A549 (cell line): ENCODE measurements at regions not wholly inside any gene's neighbourhood (a gene's known extent, or its start where the extent isn't known, plus 50 kb on each side); places are given as distances from the start of the nearest gene placed in this dataset.

Experiments
- CEBPB ChIP-seq, 2 experiments: fragments of >200 bp in 1 of 2; sonication (Bioruptor Twin) in 1 of 2; formaldehyde crosslinking in 1 of 2; IDR thresholded peaks; 2 replicates each; pipeline ENCODE4 v1.6.1; 2012 to 2016
- CTCF ChIP-seq: fragments of >200 bp; sonication (Bioruptor Twin); formaldehyde crosslinking; IDR thresholded peaks from 3 replicates; pipeline ENCODE4 v1.5.1; 2016
- E2F6 ChIP-seq: IDR thresholded peaks from 2 replicates; pipeline ENCODE4 v1.6.1; 2012; ENCODE audit warnings: low read depth, borderline replicate concordance
- JUNB ChIP-seq: fragments of >200 bp; sonication (Bioruptor Twin); formaldehyde crosslinking; IDR thresholded peaks from 2 replicates; pipeline ENCODE4 v1.6.1; 2016
- MYC ChIP-seq: IDR thresholded peaks from 2 replicates; pipeline ENCODE4 v1.6.1; 2012; ENCODE audit warnings: mild to moderate bottlenecking, inconsistent platforms, low read length, improper control_type of control experiment, borderline replicate concordance
- POLR2A ChIP-seq: IDR thresholded peaks from 2 replicates; pipeline ENCODE4 v1.6.1; 2012; ENCODE audit warnings: mild to moderate bottlenecking, low read length
- RCOR1 ChIP-seq: fragments of 150-350 bp; IDR thresholded peaks from 2 replicates; pipeline ENCODE4 v1.6.1; 2014; ENCODE audit warnings: antibody characterized with exemption, low read length, low read depth
- RFX5 ChIP-seq: fragments of 450-650 bp; IDR thresholded peaks from 2 replicates; pipeline ENCODE4 v1.7.1; 2014; ENCODE audit warnings: antibody characterized with exemption, mild to moderate bottlenecking, moderate library complexity

- no peak for TF ChIP-seq JUNB
- no peak for TF ChIP-seq POLR2A
- TF ChIP-seq CTCF = no peak
- TF ChIP-seq RFX5 = no peak
- no peak for TF ChIP-seq MYC
- TF ChIP-seq E2F6 = no peak
- no peak for TF ChIP-seq RCOR1
- TF ChIP-seq CEBPB (IDR thresholded peaks at IDR 0.05) = no peak
Observed at GRCh38 chr11:59273373-59273841, 60.7 kb upstream of the MPEG1 start.
